ENCODE measurements at regions not wholly inside any gene's neighbourhood (a gene's known extent, or its start where the extent isn't known, plus 50 kb on each side); places are given as distances from the start of the nearest gene placed in this dataset.

DNA sequence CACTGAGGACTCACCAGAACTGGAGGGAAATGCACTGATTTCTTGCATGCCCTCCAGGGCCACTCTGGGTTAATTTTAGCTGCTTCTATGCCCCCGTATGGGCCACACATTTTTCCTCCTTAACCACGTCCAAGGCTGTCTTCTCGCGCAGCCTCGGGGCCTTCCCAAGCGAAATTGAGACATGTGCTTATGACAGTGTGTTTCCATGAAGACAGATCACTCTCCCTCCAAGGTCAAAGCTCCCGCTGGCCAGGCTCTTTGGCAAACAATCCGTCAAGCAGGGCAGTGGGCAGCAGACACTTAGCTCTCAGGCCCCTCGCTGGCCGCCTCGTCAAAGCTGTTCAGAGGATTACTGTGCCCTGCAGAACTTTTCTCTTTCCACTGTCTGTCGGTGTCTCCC lies 243.0 kb upstream of the N4BP1 start:
- H3K36me3 Mint-ChIP-seq (ENCODE audit: insufficient read depth, unreplicated experiment): no peaks in the 10 kb centered on the region
- intact Hi-C loops (cut with micrococcal nuclease; ENCODE audit: unreplicated experiment): no loop called here
- DNase-seq: no peak
- POLR2A ChIA-PET: no interaction called here
- Histone ChIP-seq H3K9me3 (no peaks in the 10 kb centered on the region), H3K36me3 (ENCODE audit: control insufficient read depth, insufficient read depth, low read length) (no peaks in the 10 kb centered on the region), H3K27me3 (replicated peaks; ENCODE audit: control insufficient read depth, insufficient read depth, low read length) (no peaks in the 10 kb centered on the region; the same call in 1 of the 2 replicates), H3K4me3 (ENCODE audit: low read depth, low read length) (no peak overlapping the region), H3K4me1 (no peaks in the 10 kb centered on the region)
- BruUV-seq (replicated peaks): no TSS peak
- CTCF ChIA-PET: no interaction called here
- no peaks in the 10 kb centered on the region for H3K9me3 Mint-ChIP-seq (ENCODE audit: unreplicated experiment)
- TF ChIP-seq CTCF (IDR thresholded peaks at IDR 0.05; ENCODE audit: insufficient read depth in 1 of 2, low read depth in 1 of 2, low read length in 1 of 2, severe bottlenecking in 1 of 2, unreplicated experiment in 1 of 2): no peak
- no peaks in the 10 kb centered on the region for H3K4me1 Mint-ChIP-seq (ENCODE audit: low read depth, unreplicated experiment)
- H3K4me3 Mint-ChIP-seq (ENCODE audit: unreplicated experiment): no peak overlapping the region
- H3K27me3 Mint-ChIP-seq (ENCODE audit: insufficient read depth, unreplicated experiment): peaks cover 10% of the 10 kb centered on the region
- H3K27ac Mint-ChIP-seq (ENCODE audit: unreplicated experiment): no peak overlapping the region

- Histone ChIP-seq H3K4me1 (no peaks in the 10 kb centered on the region), H3K36me3 (ENCODE audit: control insufficient read depth, insufficient read depth, low read length) (no peaks in the 10 kb centered on the region), H3K27me3 (replicated peaks; ENCODE audit: control insufficient read depth, insufficient read depth, low read length) (no peaks in the 10 kb centered on the region; the same call in 1 of the 2 replicates), H3K4me3 (ENCODE audit: low read depth, low read length) (no peak overlapping the region), H3K9me3 (no peaks in the 10 kb centered on the region)
- no TSS peak for BruUV-seq (replicated peaks)
- Mint-ChIP-seq H3K27ac (ENCODE audit: unreplicated experiment) (no peak overlapping the region), H3K9me3 (ENCODE audit: unreplicated experiment) (no peaks in the 10 kb centered on the region), H3K4me3 (ENCODE audit: unreplicated experiment) (no peak overlapping the region), H3K27me3 (ENCODE audit: insufficient read depth, unreplicated experiment) (peaks cover 10% of the 10 kb centered on the region), H3K36me3 (ENCODE audit: insufficient read depth, unreplicated experiment) (no peaks in the 10 kb centered on the region), H3K4me1 (ENCODE audit: low read depth, unreplicated experiment) (no peaks in the 10 kb centered on the region)
- no peak for DNase-seq
- POLR2A ChIA-PET: no interaction called here
- CTCF ChIA-PET: no interaction called here
- TF ChIP-seq CTCF (IDR thresholded peaks at IDR 0.05; ENCODE audit: insufficient read depth in 1 of 2, low read depth in 1 of 2, low read length in 1 of 2, severe bottlenecking in 1 of 2, unreplicated experiment in 1 of 2): no peak
- intact Hi-C loops (cut with micrococcal nuclease; ENCODE audit: unreplicated experiment): no loop called here
These were observed 242.5 kb upstream of the N4BP1 start for GRCh38 chr16:48852458-48852857.

- Histone ChIP-seq H3K4me3 (ENCODE audit: low read depth, low read length) (no peak overlapping the region), H3K27me3 (replicated peaks; ENCODE audit: control insufficient read depth, insufficient read depth, low read length) (no peaks in the 10 kb centered on the region), H3K9me3 (no peaks in the 10 kb centered on the region), H3K36me3 (ENCODE audit: control insufficient read depth, insufficient read depth, low read length) (no peaks in the 10 kb centered on the region), H3K4me1 (no peaks in the 10 kb centered on the region)
- Mint-ChIP-seq H3K27ac (ENCODE audit: unreplicated experiment) (no peak overlapping the region), H3K27me3 (ENCODE audit: insufficient read depth, unreplicated experiment) (no peaks in the 10 kb centered on the region), H3K4me3 (ENCODE audit: unreplicated experiment) (no peak overlapping the region), H3K4me1 (ENCODE audit: low read depth, unreplicated experiment) (no peaks in the 10 kb centered on the region), H3K9me3 (ENCODE audit: unreplicated experiment) (no peaks in the 10 kb centered on the region), H3K36me3 (ENCODE audit: insufficient read depth, unreplicated experiment) (no peaks in the 10 kb centered on the region)
- no peak for DNase-seq
- no TSS peak for BruUV-seq (replicated peaks)
- no peak for TF ChIP-seq CTCF (IDR thresholded peaks at IDR 0.05; ENCODE audit: insufficient read depth in 1 of 2, low read depth in 1 of 2, low read length in 1 of 2, severe bottlenecking in 1 of 2, unreplicated experiment in 1 of 2)
- intact Hi-C loops (cut with micrococcal nuclease; ENCODE audit: unreplicated experiment): no loop called here
- ChIA-PET CTCF (no interaction called here), POLR2A (no interaction called here)
These were observed 240.3 kb upstream of the N4BP1 start for GRCh38 chr16:48850097-48850770.

Data from Caco-2 (cell line).